Neural cell (in vitro differentiated cells): ENCODE measurements at regions not wholly inside any gene's neighbourhood (a gene's known extent, or its start where the extent isn't known, plus 50 kb on each side); places are given as distances from the start of the nearest gene placed in this dataset.
"Not testable (repeated sequence)": the region's sequence is repeated elsewhere in the genome, so short reads cannot be mapped to it uniquely, and the experiment has no call there.

Experiments used
- CTCF ChIP-seq: fragments of 450-650 bp; IDR thresholded peaks from 2 replicates; pipeline ENCODE4 v1.5.1; 2014; ENCODE audit warnings: antibody characterized with exemption, mild to moderate bottlenecking, moderate library complexity; ENCODE audit not compliant: poor library complexity, severe bottlenecking
- EP300 ChIP-seq: fragments of 450-650 bp; conservative IDR thresholded peaks from 2 replicates; pipeline ENCODE4 v1.6.1; 2014; ENCODE audit warnings: antibody characterized with exemption, mild to moderate bottlenecking, moderate library complexity; ENCODE audit not compliant: poor library complexity, severe bottlenecking
- EZH2 ChIP-seq: fragments of 200-600, 300-800 bp; shearing (Covaris generic), sonication (generic); IDR thresholded peaks from 2 replicates; pipeline ENCODE4 v1.6.1; 2014; ENCODE audit warnings: antibody characterized with exemption, low read length, borderline replicate concordance, mild to moderate bottlenecking; ENCODE audit not compliant: insufficient read depth, poor library complexity, severe bottlenecking
- MXI1 ChIP-seq: fragments of 450-650 bp; conservative IDR thresholded peaks from 2 replicates; pipeline ENCODE4 v1.6.1; 2014; ENCODE audit warnings: antibody characterized with exemption, mild to moderate bottlenecking; ENCODE audit not compliant: poor library complexity, severe bottlenecking
- REST ChIP-seq: IDR thresholded peaks from 2 replicates; pipeline ENCODE4 v1.6.1; 2012; ENCODE audit warnings: borderline replicate concordance

DNA sequence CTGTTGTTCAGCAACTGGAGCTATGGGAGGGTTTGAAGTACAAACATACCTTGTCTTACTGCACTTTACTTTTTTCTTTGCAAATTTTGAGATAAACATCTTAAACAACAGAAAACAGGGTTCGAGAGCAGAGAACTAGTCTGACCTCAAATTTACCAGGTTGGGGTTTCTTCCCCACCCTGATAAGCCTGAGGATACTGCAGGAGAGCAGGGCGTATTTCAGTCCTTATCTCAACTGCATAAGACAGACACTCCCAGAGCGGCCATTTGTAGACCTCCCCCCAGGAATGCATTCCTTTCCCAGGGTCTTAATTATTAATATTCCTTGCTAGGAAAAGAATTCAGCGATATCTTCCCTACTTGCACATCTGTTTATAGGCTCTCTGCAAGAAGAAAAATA, 242.1 kb upstream of the DDHD1 start:
- TF ChIP-seq EZH2, CTCF, MXI1, EP300, REST: not testable (repeated sequence)
